22Rv1 (cell line): ENCODE measurements at regions not wholly inside any gene's neighbourhood (a gene's known extent, or its start where the extent isn't known, plus 50 kb on each side); places are given as distances from the start of the nearest gene placed in this dataset.

Source experiments
- CTCF ChIP-seq: fragments of 450-650 bp; IDR thresholded peaks from 2 replicates; pipeline ENCODE4 v1.5.1; 2017; ENCODE audit warnings: mild to moderate bottlenecking
- ZFX ChIP-seq: fragments of 450-650 bp; IDR thresholded peaks from 2 replicates; pipeline ENCODE4 v1.6.1; 2017; ENCODE audit warnings: antibody characterized with exemption, borderline replicate concordance

DNA sequence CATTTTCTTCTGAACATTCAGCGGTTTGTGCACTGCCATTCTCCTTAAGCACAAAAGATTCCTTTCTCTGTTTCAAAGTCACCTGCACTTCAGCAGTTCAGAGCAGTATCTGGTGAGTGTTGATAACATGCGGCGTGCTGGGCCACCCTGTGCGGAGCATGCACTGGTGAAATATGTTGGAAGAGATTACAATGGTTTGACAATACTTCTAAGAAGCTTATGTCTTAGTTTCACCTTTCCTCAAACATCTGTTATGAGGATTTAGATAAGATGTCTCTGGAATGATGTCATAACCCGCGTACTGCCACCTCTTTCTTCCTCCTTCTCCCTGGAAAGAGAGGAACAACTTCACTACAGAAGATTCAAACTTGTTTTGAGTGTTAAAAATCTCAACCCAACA lies 650.3 kb downstream of the AJAP1 start:
- TF ChIP-seq CTCF (no peak), ZFX (no peak)
